Esophagus squamous epithelium (tissue), 4 donors: ENCODE measurements at regions not wholly inside any gene's neighbourhood (a gene's known extent, or its start where the extent isn't known, plus 50 kb on each side); places are given as distances from the start of the nearest gene placed in this dataset.

Experiments
- CTCF ChIP-seq, 6 experiments: fragments of 450-650 bp in 4 of 6; fragments of 200-600 bp in 2 of 6; sonication (generic) in 2 of 6; IDR thresholded peaks; one replicate each; pipeline ENCODE4 v1.5.1; 2016 to 2019; ENCODE audit warnings: antibody characterized with exemption in 6 of 6, mild to moderate bottlenecking in 4 of 6, moderate library complexity in 4 of 6
- POLR2A ChIP-seq, 4 donors: fragments of 450-650 bp; IDR thresholded peaks; one replicate each; pipeline ENCODE4 v1.6.1; 2017; ENCODE audit warnings: antibody characterized with exemption in 4 of 4, mild to moderate bottlenecking in 4 of 4, moderate library complexity in 3 of 4

DNA sequence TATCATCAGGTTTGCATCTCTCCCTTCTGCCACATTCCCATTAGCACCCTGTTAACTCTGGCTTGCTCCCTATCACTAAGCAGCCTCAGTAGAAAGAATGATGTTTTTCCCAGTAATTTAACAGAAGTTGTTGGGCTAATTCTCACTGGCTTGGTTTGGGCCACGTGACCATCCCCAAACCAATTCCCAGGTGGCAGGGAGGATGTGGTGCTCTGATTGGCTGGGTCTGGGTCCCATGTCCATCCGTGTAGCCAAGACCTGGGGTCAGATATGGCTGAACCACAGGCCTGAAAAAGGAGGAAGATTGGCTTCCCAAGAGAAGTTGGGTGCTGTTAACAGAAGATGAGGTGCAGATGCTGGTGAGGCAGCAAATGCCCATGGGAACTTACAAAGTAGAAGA, 122.0 kb downstream of the BOD1 start:
- TF ChIP-seq POLR2A (IDR thresholded peaks at IDR 0.05) (no peak), CTCF (IDR thresholded peaks at IDR 0.05) (no peak)
